ENCODE measurements at regions not wholly inside any gene's neighbourhood (a gene's known extent, or its start where the extent isn't known, plus 50 kb on each side); places are given as distances from the start of the nearest gene placed in this dataset.
"Not testable (repeated sequence)": the region's sequence is repeated elsewhere in the genome, so short reads cannot be mapped to it uniquely, and the experiment has no call there.

GRCh38 chr16:60078819-60079218 is 1344.7 kb upstream of the GOT2 start:
- not testable (repeated sequence) for TF ChIP-seq POLR2A (IDR thresholded peaks at IDR 0.05; ENCODE audit: low read length); GATA1 (IDR thresholded peaks at IDR 0.05; ENCODE audit: low read depth, low read length)
